Tibial nerve (tissue), 3 donors: ENCODE measurements at regions not wholly inside any gene's neighbourhood (a gene's known extent, or its start where the extent isn't known, plus 50 kb on each side); places are given as distances from the start of the nearest gene placed in this dataset.

ENCODE experiments used
- POLR2A ChIP-seq, 2 donors: fragments of 450-650 bp; IDR thresholded peaks; one replicate each; pipeline ENCODE4 v1.6.1; 2017; ENCODE audit warnings: antibody characterized with exemption in 2 of 2, mild to moderate bottlenecking in 2 of 2, moderate library complexity in 2 of 2
- TF ChIP-seq, protein P1 (sequence below), 5 experiments: fragments of 200-600 bp in 3 of 5; fragments of 450-650 bp in 2 of 5; sonication (generic) in 3 of 5; IDR thresholded peaks; one replicate each; pipeline ENCODE4 v1.5.1; 2016 to 2019; ENCODE audit warnings: antibody characterized with exemption in 5 of 5, mild to moderate bottlenecking in 3 of 5, moderate library complexity in 2 of 5

GRCh38 chr11:133605482-133605881 lies 73.2 kb upstream of the OPCML start:
- TF ChIP-seq, protein P1, sequence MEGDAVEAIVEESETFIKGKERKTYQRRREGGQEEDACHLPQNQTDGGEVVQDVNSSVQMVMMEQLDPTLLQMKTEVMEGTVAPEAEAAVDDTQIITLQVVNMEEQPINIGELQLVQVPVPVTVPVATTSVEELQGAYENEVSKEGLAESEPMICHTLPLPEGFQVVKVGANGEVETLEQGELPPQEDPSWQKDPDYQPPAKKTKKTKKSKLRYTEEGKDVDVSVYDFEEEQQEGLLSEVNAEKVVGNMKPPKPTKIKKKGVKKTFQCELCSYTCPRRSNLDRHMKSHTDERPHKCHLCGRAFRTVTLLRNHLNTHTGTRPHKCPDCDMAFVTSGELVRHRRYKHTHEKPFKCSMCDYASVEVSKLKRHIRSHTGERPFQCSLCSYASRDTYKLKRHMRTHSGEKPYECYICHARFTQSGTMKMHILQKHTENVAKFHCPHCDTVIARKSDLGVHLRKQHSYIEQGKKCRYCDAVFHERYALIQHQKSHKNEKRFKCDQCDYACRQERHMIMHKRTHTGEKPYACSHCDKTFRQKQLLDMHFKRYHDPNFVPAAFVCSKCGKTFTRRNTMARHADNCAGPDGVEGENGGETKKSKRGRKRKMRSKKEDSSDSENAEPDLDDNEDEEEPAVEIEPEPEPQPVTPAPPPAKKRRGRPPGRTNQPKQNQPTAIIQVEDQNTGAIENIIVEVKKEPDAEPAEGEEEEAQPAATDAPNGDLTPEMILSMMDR (IDR thresholded peaks at IDR 0.05) = no peak
- TF ChIP-seq POLR2A (IDR thresholded peaks at IDR 0.05) = no peak
